Stomach (tissue), 8 donors: ENCODE measurements at regions not wholly inside any gene's neighbourhood (a gene's known extent, or its start where the extent isn't known, plus 50 kb on each side); places are given as distances from the start of the nearest gene placed in this dataset.

Experiments used
- DNase-seq, 2 donors: peaks; one replicate each; pipeline versions ENCODE4 v3.0.0 to v3.0.0-alpha.2; 2013 to 2019
- H3K27ac ChIP-seq, 5 donors: fragments of 200-600 bp in 4 of 5; sonication (generic) in 4 of 5; one replicate each; pipeline ENCODE4 v1.5.1; 2013 to 2019; ENCODE audit warnings: mild to moderate bottlenecking in 1 of 5, moderate library complexity in 1 of 5
- H3K27me3 ChIP-seq, 3 donors: fragments of 200-600 bp; sonication (generic); one replicate each; pipeline ENCODE4 v1.5.1; 2017 to 2019; ENCODE audit warnings: mixed run types in 1 of 3
- H3K36me3 ChIP-seq, 4 donors: fragments of 200-600 bp; sonication (generic); 1 replicate in 3 of 4; 2 replicates in 1 of 4; pipeline ENCODE4 v1.5.1; 2016 to 2019
- H3K4me1 ChIP-seq, 4 donors: fragments of 200-600 bp; sonication (generic); one replicate each; pipeline ENCODE4 v1.5.1; 2016 to 2019
- H3K4me3 ChIP-seq, 4 donors: fragments of 200-600 bp; sonication (generic) in 3 of 4; one replicate each; pipeline ENCODE4 v1.5.1; 2016 to 2019; ENCODE audit warnings: mild to moderate bottlenecking in 1 of 4
- H3K9me3 ChIP-seq, 4 donors: fragments of 200-600 bp; sonication (generic); one replicate each; pipeline ENCODE4 v1.5.1; 2016 to 2019
- EP300 ChIP-seq: sonication (generic); formaldehyde crosslinking; IDR thresholded peaks from one replicate; pipeline ENCODE4 v1.6.1; 2017; ENCODE audit warnings: antibody characterized with exemption
- POLR2A ChIP-seq, 4 donors: fragments of 450-650 bp; IDR thresholded peaks; one replicate each; pipeline ENCODE4 v1.6.1; 2016; ENCODE audit warnings: antibody characterized with exemption in 4 of 4, control low read depth in 2 of 4, mild to moderate bottlenecking in 1 of 4, moderate library complexity in 1 of 4
- POLR2AphosphoS5 ChIP-seq, 3 donors: sonication (generic); formaldehyde crosslinking; IDR thresholded peaks; one replicate each; pipeline ENCODE4 v1.6.1; 2016; ENCODE audit warnings: antibody characterized with exemption in 3 of 3
- WGBS, 5 donors: extraction: QIAGEN DNeasy Blood & Tissue Kit in 3 of 5; methylation state at CpG; one replicate each; pipeline versions ENCODE4 v1.1.5 to v1.1.7; 2013 to 2018; 5-methylcytosine and 5-hydroxymethylcytosine counted together
- intact Hi-C: fragments of 100-400 bp; cut with DNase I; formaldehyde crosslinking; loops from one replicate; pipeline ENCODE4 v1.15.1; 2023; ENCODE audit warnings: low total_unique reads
- TF ChIP-seq, protein P1 (sequence below), 7 experiments: fragments of 450-650 bp in 4 of 7; fragments of 200-600 bp in 3 of 7; sonication (generic) in 3 of 7; IDR thresholded peaks; one replicate each; pipeline ENCODE4 v1.5.1; 2016 to 2019; ENCODE audit warnings: antibody characterized with exemption in 7 of 7, control low read depth in 2 of 7, mild to moderate bottlenecking in 1 of 7
- donor health status: healthy with polysubstance abuse.
- donor health status: Bipolar disorder and iron deficiency.
- donor health status: healthy.

DNA sequence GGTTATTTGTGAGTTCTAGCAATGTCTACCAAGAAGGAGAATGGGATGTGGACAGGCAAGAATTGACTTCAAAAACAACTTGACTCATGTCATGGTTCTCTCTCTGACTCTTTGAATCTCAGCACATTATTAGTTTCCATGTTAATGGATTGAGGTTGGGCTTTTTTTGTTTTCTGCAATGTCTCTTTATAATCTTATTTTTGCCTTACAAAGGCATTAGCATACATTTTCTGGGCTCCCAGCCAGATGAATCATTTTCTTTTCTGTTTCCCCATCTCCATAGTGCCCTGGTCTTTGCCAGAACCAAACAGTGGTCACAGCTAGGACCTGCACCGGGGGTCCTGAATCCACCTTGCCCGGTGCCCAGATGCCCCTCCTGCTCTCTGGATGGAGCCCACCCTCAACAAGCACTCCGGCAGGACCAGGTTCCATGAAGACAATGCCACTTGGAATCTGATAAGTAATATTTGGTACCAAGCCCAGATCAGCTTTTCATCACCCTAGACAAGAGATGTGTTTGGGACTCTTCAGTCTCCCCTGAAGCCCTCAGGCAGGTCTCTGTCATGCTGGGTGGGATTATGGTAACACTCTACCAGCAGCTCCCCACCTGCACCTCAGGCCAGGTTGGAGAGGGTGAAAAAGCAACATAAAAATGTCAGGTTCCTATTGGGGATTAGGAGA, 266.7 kb upstream of the SULF2 start:
- Histone ChIP-seq H3K4me1 (no peaks in the 10 kb centered on the region), H3K27ac (no peak overlapping the region), H3K27me3 (peaks cover 0 to 10% (median 0%) of the 10 kb centered on the region in 3 donors), H3K9me3 (peaks cover 0 to 8% (median 0%) of the 10 kb centered on the region in 4 donors), H3K36me3 (no peaks in the 10 kb centered on the region), H3K4me3 (no peak overlapping the region)
- intact Hi-C loops = no loop called here
- DNase-seq = peak in 1 of 2 donors; percentile 88
- TF ChIP-seq POLR2AphosphoS5 (IDR thresholded peaks at IDR 0.05) = no peak
- TF ChIP-seq POLR2A (IDR thresholded peaks at IDR 0.05) = no peak
- TF ChIP-seq, protein P1, sequence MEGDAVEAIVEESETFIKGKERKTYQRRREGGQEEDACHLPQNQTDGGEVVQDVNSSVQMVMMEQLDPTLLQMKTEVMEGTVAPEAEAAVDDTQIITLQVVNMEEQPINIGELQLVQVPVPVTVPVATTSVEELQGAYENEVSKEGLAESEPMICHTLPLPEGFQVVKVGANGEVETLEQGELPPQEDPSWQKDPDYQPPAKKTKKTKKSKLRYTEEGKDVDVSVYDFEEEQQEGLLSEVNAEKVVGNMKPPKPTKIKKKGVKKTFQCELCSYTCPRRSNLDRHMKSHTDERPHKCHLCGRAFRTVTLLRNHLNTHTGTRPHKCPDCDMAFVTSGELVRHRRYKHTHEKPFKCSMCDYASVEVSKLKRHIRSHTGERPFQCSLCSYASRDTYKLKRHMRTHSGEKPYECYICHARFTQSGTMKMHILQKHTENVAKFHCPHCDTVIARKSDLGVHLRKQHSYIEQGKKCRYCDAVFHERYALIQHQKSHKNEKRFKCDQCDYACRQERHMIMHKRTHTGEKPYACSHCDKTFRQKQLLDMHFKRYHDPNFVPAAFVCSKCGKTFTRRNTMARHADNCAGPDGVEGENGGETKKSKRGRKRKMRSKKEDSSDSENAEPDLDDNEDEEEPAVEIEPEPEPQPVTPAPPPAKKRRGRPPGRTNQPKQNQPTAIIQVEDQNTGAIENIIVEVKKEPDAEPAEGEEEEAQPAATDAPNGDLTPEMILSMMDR (IDR thresholded peaks at IDR 0.05) = no peak
- no peak for TF ChIP-seq EP300
- 28 to 49% (median 37%) methylated on average over 3 of the region's 3 CpGs for WGBS, 5 donors

DNA sequence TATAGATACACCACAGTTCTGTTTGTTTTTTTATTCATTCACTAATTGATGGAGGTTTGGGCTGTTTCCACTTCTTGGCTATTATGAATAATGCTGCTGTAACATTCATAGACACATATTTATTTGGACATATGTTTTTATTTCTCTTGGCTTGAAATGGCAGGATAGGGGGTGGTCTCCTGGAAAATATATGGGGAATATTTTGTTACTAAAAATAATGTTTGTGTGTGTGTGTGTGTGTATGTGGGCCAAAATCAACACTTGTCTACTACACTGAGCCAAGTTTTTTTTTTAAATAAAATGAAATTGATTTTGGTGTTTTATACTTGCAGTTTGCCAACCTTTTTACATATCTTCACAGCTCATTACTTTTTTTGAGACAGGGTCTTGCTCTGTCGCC, 264.4 kb upstream of the SULF2 start:
- H3K27me3 ChIP-seq = peaks cover 0 to 16% (median 0%) of the 10 kb centered on the region in 3 donors
- H3K4me3 ChIP-seq = no peak overlapping the region
- 85 to 95% (median 90%) methylated on average over 1 of the region's 1 CpG for WGBS, 5 donors
- H3K9me3 ChIP-seq = peaks cover 0 to 8% (median 0%) of the 10 kb centered on the region in 4 donors
- intact Hi-C loops = no loop called here
- no peaks in the 10 kb centered on the region for H3K4me1 ChIP-seq
- no peak for TF ChIP-seq EP300
- no peak for TF ChIP-seq POLR2AphosphoS5 (IDR thresholded peaks at IDR 0.05)
- TF ChIP-seq POLR2A (IDR thresholded peaks at IDR 0.05) = no peak
- TF ChIP-seq, protein P1 (IDR thresholded peaks at IDR 0.05) = no peak
- DNase-seq = no peak
- H3K27ac ChIP-seq = no peak overlapping the region
- no peaks in the 10 kb centered on the region for H3K36me3 ChIP-seq

DNA sequence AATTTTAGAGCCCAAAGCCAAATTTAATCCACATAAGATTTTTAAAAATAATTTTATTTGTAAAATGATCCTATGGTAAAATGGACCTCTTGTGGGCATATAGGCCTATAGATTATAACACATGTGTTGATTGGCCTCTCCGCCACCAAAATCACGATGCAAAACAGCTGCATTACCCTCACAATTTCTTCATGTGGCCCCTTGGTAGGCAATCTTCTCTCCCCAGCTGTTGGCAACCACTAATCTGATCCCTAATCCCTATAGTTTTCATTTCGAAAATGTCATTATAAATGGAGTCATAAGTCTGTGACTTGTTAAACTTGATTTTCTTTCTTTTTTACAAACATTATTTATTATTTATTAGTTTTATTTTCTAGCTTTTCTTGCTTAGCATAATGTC, 263.9 kb upstream of the SULF2 start:
- peaks cover 0 to 16% (median 0%) of the 10 kb centered on the region in 3 donors for H3K27me3 ChIP-seq
- H3K27ac ChIP-seq = no peak overlapping the region
- TF ChIP-seq EP300 = no peak
- TF ChIP-seq POLR2A (IDR thresholded peaks at IDR 0.05) = no peak
- TF ChIP-seq, protein P1 (IDR thresholded peaks at IDR 0.05) = no peak
- no peak for TF ChIP-seq POLR2AphosphoS5 (IDR thresholded peaks at IDR 0.05)
- H3K9me3 ChIP-seq = peaks cover 0 to 8% (median 0%) of the 10 kb centered on the region in 4 donors
- H3K4me3 ChIP-seq = no peak overlapping the region
- no peak for DNase-seq
- H3K36me3 ChIP-seq = no peaks in the 10 kb centered on the region
- WGBS, 5 donors = 73 to 86% (median 82%) methylated on average over 3 of the region's 3 CpGs
- H3K4me1 ChIP-seq = no peaks in the 10 kb centered on the region
- intact Hi-C loops = no loop called here

DNA sequence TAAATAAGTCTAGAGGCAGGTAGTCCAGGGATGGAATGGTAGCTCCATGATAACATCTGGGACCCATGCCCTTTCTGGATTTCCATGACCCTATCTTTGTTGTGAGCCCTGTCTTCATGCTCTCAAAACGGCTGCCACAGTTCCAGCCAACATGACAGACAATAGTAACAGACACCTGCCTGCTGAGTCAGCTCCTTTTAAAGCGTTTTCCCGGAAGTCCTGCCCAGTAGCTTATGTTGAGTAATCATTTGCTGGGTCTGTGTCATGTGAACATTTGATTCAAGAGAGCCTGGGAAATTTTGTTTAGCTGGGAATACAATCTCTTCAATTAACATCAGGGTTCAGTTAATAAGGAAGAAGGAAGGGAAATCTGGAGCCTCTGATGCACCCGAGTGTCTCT, 262.2 kb upstream of the SULF2 start:
- TF ChIP-seq EP300 (no peak), POLR2A (IDR thresholded peaks at IDR 0.05) (no peak), POLR2AphosphoS5 (IDR thresholded peaks at IDR 0.05) (no peak)
- TF ChIP-seq, protein P1 (IDR thresholded peaks at IDR 0.05) = no peak
- Histone ChIP-seq H3K9me3 (peaks cover 0 to 8% (median 0%) of the 10 kb centered on the region in 4 donors), H3K27ac (no peak overlapping the region), H3K36me3 (no peaks in the 10 kb centered on the region), H3K4me3 (no peak overlapping the region), H3K27me3 (peaks cover 0 to 16% (median 0%) of the 10 kb centered on the region in 3 donors), H3K4me1 (no peaks in the 10 kb centered on the region)
- 69 to 87% (median 73%) methylated on average over 4 of the region's 4 CpGs for WGBS, 5 donors
- intact Hi-C loops = no loop called here
- DNase-seq = no peak
